Sigmoid colon (tissue), 4 donors: ENCODE measurements at regions not wholly inside any gene's neighbourhood (a gene's known extent, or its start where the extent isn't known, plus 50 kb on each side); places are given as distances from the start of the nearest gene placed in this dataset.
"Not testable (repeated sequence)": the region's sequence is repeated elsewhere in the genome, so short reads cannot be mapped to it uniquely, and the experiment has no call there.

Experiments used
- CTCF ChIP-seq, 4 experiments: fragments of 450-650 bp in 3 of 4; fragments of 200-600 bp in 1 of 4; IDR thresholded peaks; one replicate each; pipeline ENCODE4 v1.5.1; 2016 to 2019; ENCODE audit warnings: antibody characterized with exemption in 4 of 4, mild to moderate bottlenecking in 3 of 4, moderate library complexity in 2 of 4
- POLR2A ChIP-seq, 2 donors: fragments of 450-650 bp; IDR thresholded peaks; one replicate each; pipeline ENCODE4 v1.6.1; 2016; ENCODE audit warnings: antibody characterized with exemption in 2 of 2, mild to moderate bottlenecking in 2 of 2, moderate library complexity in 2 of 2
- POLR2AphosphoS5 ChIP-seq, 4 donors: sonication (generic); formaldehyde crosslinking; IDR thresholded peaks; one replicate each; pipeline ENCODE4 v1.6.1; 2017; ENCODE audit warnings: antibody characterized with exemption in 4 of 4

- TF ChIP-seq POLR2A, CTCF, POLR2AphosphoS5 (IDR thresholded peaks at IDR 0.05): not testable (repeated sequence)
Measured at GRCh38 chr20:30406370-30406769, 851.1 kb upstream of the DEFB115 start.
